CD14-positive monocyte (primary cell): ENCODE measurements at regions not wholly inside any gene's neighbourhood (a gene's known extent, or its start where the extent isn't known, plus 50 kb on each side); places are given as distances from the start of the nearest gene placed in this dataset.
A peak's percentile ranks its signal among the peaks of the same experiment; 100 is the strongest.

Experiments
- DNase-seq, 3 donors: peaks; one replicate each; pipeline ENCODE4 v3.0.0-alpha.2; 2011 to 2022
- H2AFZ ChIP-seq: 2 replicates; pipeline ENCODE4 v1.6.0; 2012; ENCODE audit warnings: mild to moderate bottlenecking, low read depth, low read length, inconsistent platforms; ENCODE audit not compliant: insufficient read depth, poor library complexity, severe bottlenecking
- H3K27ac ChIP-seq, 2 donors: 1 replicate in 1 of 2; 2 replicates in 1 of 2; pipeline ENCODE4 v1.5.1; 2012 to 2013; ENCODE audit warnings: low read length in 2 of 2, control low read depth in 1 of 2, inconsistent platforms in 1 of 2, low read depth in 1 of 2, mild to moderate bottlenecking in 1 of 2
- H3K27me3 ChIP-seq, 2 donors: one replicate each; pipeline versions ENCODE4 v1.6.0 to v1.6.1; 2011 to 2013; ENCODE audit warnings: low read length in 2 of 2; ENCODE audit not compliant: control insufficient read depth in 2 of 2, insufficient read depth in 2 of 2
- H3K36me3 ChIP-seq, 2 donors: replicated peaks in 1 of 2; 1 replicate in 1 of 2; 2 replicates in 1 of 2; pipeline versions ENCODE4 v1.5.1 to v1.6.1; 2012 to 2013; ENCODE audit warnings: low read length in 2 of 2, control low read depth in 1 of 2, inconsistent platforms in 1 of 2, mild to moderate bottlenecking in 1 of 2; ENCODE audit not compliant: insufficient read depth in 2 of 2, control insufficient read depth in 1 of 2
- H3K4me1 ChIP-seq, 2 donors: 1 replicate in 1 of 2; 2 replicates in 1 of 2; pipeline versions ENCODE4 v1.5.1 to v1.6.1; 2012 to 2013; ENCODE audit warnings: low read length in 2 of 2, control low read depth in 1 of 2, inconsistent platforms in 1 of 2, mild to moderate bottlenecking in 1 of 2, moderate library complexity in 1 of 2; ENCODE audit not compliant: insufficient read depth in 2 of 2, control insufficient read depth in 1 of 2
- H3K4me2 ChIP-seq: replicated peaks from 2 replicates; pipeline ENCODE3; 2012; ENCODE audit warnings: low read length, moderate library complexity, mild to moderate bottlenecking; ENCODE audit not compliant: poor library complexity, severe bottlenecking; ENCODE audit errors: extremely low read depth
- H3K4me3 ChIP-seq, 3 experiments: fragments of 200-600 bp in 1 of 3; sonication (generic) in 1 of 3; replicated peaks in 1 of 3; 1 replicate in 2 of 3; 2 replicates in 1 of 3; pipeline ENCODE4 v1.5.1; 2011 to 2013; ENCODE audit warnings: low read length in 3 of 3, mild to moderate bottlenecking in 3 of 3, control low read depth in 2 of 3, low read depth in 2 of 3, inconsistent platforms in 1 of 3, moderate library complexity in 1 of 3
- H3K79me2 ChIP-seq: 2 replicates; pipeline ENCODE4 v1.6.0; 2012; ENCODE audit warnings: mild to moderate bottlenecking, control low read depth, inconsistent platforms, low read length, moderate library complexity; ENCODE audit not compliant: insufficient read depth
- H3K9ac ChIP-seq: 2 replicates; pipeline ENCODE4 v1.6.0; 2017; ENCODE audit warnings: low read length, mild to moderate bottlenecking; ENCODE audit not compliant: insufficient read depth, poor library complexity, severe bottlenecking
- H3K9me3 ChIP-seq, 2 donors: replicated peaks in 1 of 2; 1 replicate in 1 of 2; 2 replicates in 1 of 2; pipeline versions ENCODE4 v1.5.1 to v1.6.1; 2012 to 2013; ENCODE audit warnings: low read length in 2 of 2, control low read depth in 1 of 2; ENCODE audit not compliant: control insufficient read depth in 1 of 2, insufficient read depth in 1 of 2
- H4K20me1 ChIP-seq: 2 replicates; pipeline ENCODE4 v1.6.0; 2012; ENCODE audit warnings: mild to moderate bottlenecking, low read length, control low read depth, moderate library complexity; ENCODE audit not compliant: insufficient read depth
- H3K27ac Mint-ChIP-seq, 7 donors: one replicate each; pipeline ENCODE4 v1.8.0; 2020; ENCODE audit warnings: mild to moderate bottlenecking in 7 of 7, mixed read lengths in 7 of 7, moderate library complexity in 6 of 7, inconsistent platforms in 2 of 7
- H3K27me3 Mint-ChIP-seq, 3 donors: one replicate each; pipeline ENCODE4 v1.8.0; 2021 to 2022; ENCODE audit warnings: low read depth in 3 of 3, mild to moderate bottlenecking in 3 of 3, mixed read lengths in 3 of 3, moderate library complexity in 3 of 3, inconsistent platforms in 1 of 3
- H3K36me3 Mint-ChIP-seq, 2 donors: one replicate each; pipeline ENCODE4 v1.8.0; 2020; ENCODE audit warnings: mixed read lengths in 2 of 2, inconsistent platforms in 1 of 2, mild to moderate bottlenecking in 1 of 2
- H3K4me1 Mint-ChIP-seq: one replicate; pipeline ENCODE4 v1.8.0; 2020; ENCODE audit warnings: mild to moderate bottlenecking, mixed read lengths
- H3K4me3 Mint-ChIP-seq, 2 donors: one replicate each; pipeline ENCODE4 v1.8.0; 2020; ENCODE audit warnings: mild to moderate bottlenecking in 2 of 2, mixed read lengths in 2 of 2, moderate library complexity in 1 of 2
- H3K9me3 Mint-ChIP-seq, 7 donors: one replicate each; pipeline ENCODE4 v1.8.0; 2020 to 2022; ENCODE audit warnings: mixed read lengths in 7 of 7, mild to moderate bottlenecking in 6 of 7, moderate library complexity in 6 of 7, inconsistent platforms in 2 of 7
- CTCF ChIP-seq: fragments of 200-600 bp; IDR thresholded peaks from one replicate; pipeline ENCODE4 v1.8.0; 2022; ENCODE audit warnings: antibody characterized with exemption, mild to moderate bottlenecking
- WGBS: methylation state at CpG from one replicate; pipeline ENCODE4 v1.1.5; 2013; ENCODE audit warnings: missing lambda C conversion rate; ENCODE audit not compliant: insufficient coverage; 5-methylcytosine and 5-hydroxymethylcytosine counted together
- intact Hi-C, 2 donors: fragments of 100-400 bp; cut with micrococcal nuclease; formaldehyde crosslinking; loops; one replicate each; pipeline versions ENCODE4 v1.15.0 to v1.15.1; 2023

GRCh38 chr2:42979870-42980763, 187.7 kb upstream of the HAAO start:
- 88% methylated on average over 15 of the region's 16 CpGs for WGBS
- no peak for TF ChIP-seq CTCF
- no peaks in the 10 kb centered on the region for H3K36me3 Mint-ChIP-seq
- no peak overlapping the region for H3K4me2 ChIP-seq
- intact Hi-C loops: loop anchor here (5.0 to 10.0 kb wide), 3 partner anchors 145 to 505 kb away; no protein-coding TSS in a partner anchor
- no peak for DNase-seq
- H3K4me3 Mint-ChIP-seq: no peak overlapping the region
- no peak overlapping the region for H3K4me3 ChIP-seq
- H3K36me3 ChIP-seq: no peaks in the 10 kb centered on the region
- H3K27ac Mint-ChIP-seq: no peak overlapping the region
- H3K27me3 Mint-ChIP-seq: peaks cover 0 to 6% (median 0%) of the 10 kb centered on the region in 3 donors
- no peaks in the 10 kb centered on the region for H3K27me3 ChIP-seq
- H3K27ac ChIP-seq: no peak overlapping the region
- H2AFZ ChIP-seq: no peak overlapping the region
- H3K4me1 ChIP-seq: peaks cover 22 to 26% of the 10 kb centered on the region in 2 donors
- no peaks in the 10 kb centered on the region for H3K79me2 ChIP-seq
- no peaks in the 10 kb centered on the region for H4K20me1 ChIP-seq
- no peak overlapping the region for H3K9ac ChIP-seq
- no peaks in the 10 kb centered on the region for H3K9me3 ChIP-seq
- H3K9me3 Mint-ChIP-seq: peaks cover 0 to 1% (median 0%) of the 10 kb centered on the region in 7 donors
- H3K4me1 Mint-ChIP-seq: peaks cover 31% of the 10 kb centered on the region

GRCh38 chr2:42979416-42979869, 187.1 kb upstream of the HAAO start:
- peaks cover 0 to 3% (median 0%) of the 10 kb centered on the region in 3 donors for H3K27me3 Mint-ChIP-seq
- DNase-seq: no peak
- Histone ChIP-seq H3K4me1 (peaks cover 28 to 33% of the 10 kb centered on the region in 2 donors), H3K27ac (no peak overlapping the region), H2AFZ (no peak overlapping the region), H4K20me1 (no peaks in the 10 kb centered on the region), H3K4me2 (no peak overlapping the region), H3K9me3 (no peaks in the 10 kb centered on the region), H3K79me2 (no peaks in the 10 kb centered on the region), H3K36me3 (no peaks in the 10 kb centered on the region), H3K27me3 (no peaks in the 10 kb centered on the region), H3K4me3 (no peak overlapping the region), H3K9ac (no peak overlapping the region)
- H3K36me3 Mint-ChIP-seq: no peaks in the 10 kb centered on the region
- peaks cover 0 to 1% (median 0%) of the 10 kb centered on the region in 7 donors for H3K9me3 Mint-ChIP-seq
- WGBS: 88% methylated on average over 1 of the region's 5 CpGs
- TF ChIP-seq CTCF: no peak
- no peak overlapping the region for H3K4me3 Mint-ChIP-seq
- peaks cover 37% of the 10 kb centered on the region for H3K4me1 Mint-ChIP-seq
- intact Hi-C loops: loop anchor here (5.0 to 10.0 kb wide), 3 partner anchors 145 to 505 kb away; no protein-coding TSS in a partner anchor
- H3K27ac Mint-ChIP-seq: peak overlapping the region in 1 of 7 donors; percentile 20
